Uterus (tissue), 3 donors: ENCODE measurements at regions not wholly inside any gene's neighbourhood (a gene's known extent, or its start where the extent isn't known, plus 50 kb on each side); places are given as distances from the start of the nearest gene placed in this dataset.

Source experiments
- DNase-seq, 2 donors: peaks; one replicate each; pipeline ENCODE4 v3.0.0-alpha.2; 2019 to 2020
- H3K27ac ChIP-seq, 2 donors: fragments of 200-600 bp; sonication (generic); 1 replicate in 1 of 2; 2 replicates in 1 of 2; pipeline ENCODE4 v1.5.1; 2016 to 2018
- H3K27me3 ChIP-seq, 2 donors: fragments of 200-600 bp; sonication (generic); one replicate each; pipeline ENCODE4 v1.5.1; 2018 to 2019; ENCODE audit warnings: control low read depth in 1 of 2
- H3K36me3 ChIP-seq, 2 donors: fragments of 200-600 bp; sonication (generic); one replicate each; pipeline ENCODE4 v1.5.1; 2019; ENCODE audit warnings: control low read depth in 1 of 2
- H3K4me1 ChIP-seq, 2 donors: fragments of 200-600 bp; sonication (generic); one replicate each; pipeline ENCODE4 v1.5.1; 2018 to 2019; ENCODE audit warnings: control low read depth in 1 of 2
- H3K4me3 ChIP-seq, 2 donors: fragments of 200-600 bp; sonication (generic); 1 replicate in 1 of 2; 2 replicates in 1 of 2; pipeline ENCODE4 v1.5.1; 2018 to 2019; ENCODE audit warnings: mild to moderate bottlenecking in 1 of 2
- H3K9me3 ChIP-seq, 2 donors: fragments of 200-600 bp; sonication (generic); one replicate each; pipeline ENCODE4 v1.5.1; 2019; ENCODE audit warnings: control low read depth in 1 of 2
- POLR2A ChIP-seq, 2 donors: fragments of 450-650 bp; IDR thresholded peaks; one replicate each; pipeline ENCODE4 v1.6.1; 2016; ENCODE audit warnings: antibody characterized with exemption in 2 of 2, mild to moderate bottlenecking in 1 of 2, moderate library complexity in 1 of 2
- intact Hi-C: fragments of 100-400 bp; cut with DNase I; formaldehyde crosslinking; loops from one replicate; pipeline ENCODE4 v1.15.1; 2023; ENCODE audit warnings: low total_unique reads
- TF ChIP-seq, protein P1 (sequence below), 4 experiments: fragments of 200-600 bp in 2 of 4; fragments of 450-650 bp in 2 of 4; sonication (generic) in 2 of 4; IDR thresholded peaks; one replicate each; pipeline ENCODE4 v1.5.1; 2016 to 2019; ENCODE audit warnings: antibody characterized with exemption in 4 of 4, mild to moderate bottlenecking in 2 of 4, moderate library complexity in 1 of 4
- donor health status: DM: yes; HTN: yes; CAD: no.

- intact Hi-C loops: no loop called here
- TF ChIP-seq POLR2A (IDR thresholded peaks at IDR 0.05): no peak
- TF ChIP-seq, protein P1, sequence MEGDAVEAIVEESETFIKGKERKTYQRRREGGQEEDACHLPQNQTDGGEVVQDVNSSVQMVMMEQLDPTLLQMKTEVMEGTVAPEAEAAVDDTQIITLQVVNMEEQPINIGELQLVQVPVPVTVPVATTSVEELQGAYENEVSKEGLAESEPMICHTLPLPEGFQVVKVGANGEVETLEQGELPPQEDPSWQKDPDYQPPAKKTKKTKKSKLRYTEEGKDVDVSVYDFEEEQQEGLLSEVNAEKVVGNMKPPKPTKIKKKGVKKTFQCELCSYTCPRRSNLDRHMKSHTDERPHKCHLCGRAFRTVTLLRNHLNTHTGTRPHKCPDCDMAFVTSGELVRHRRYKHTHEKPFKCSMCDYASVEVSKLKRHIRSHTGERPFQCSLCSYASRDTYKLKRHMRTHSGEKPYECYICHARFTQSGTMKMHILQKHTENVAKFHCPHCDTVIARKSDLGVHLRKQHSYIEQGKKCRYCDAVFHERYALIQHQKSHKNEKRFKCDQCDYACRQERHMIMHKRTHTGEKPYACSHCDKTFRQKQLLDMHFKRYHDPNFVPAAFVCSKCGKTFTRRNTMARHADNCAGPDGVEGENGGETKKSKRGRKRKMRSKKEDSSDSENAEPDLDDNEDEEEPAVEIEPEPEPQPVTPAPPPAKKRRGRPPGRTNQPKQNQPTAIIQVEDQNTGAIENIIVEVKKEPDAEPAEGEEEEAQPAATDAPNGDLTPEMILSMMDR (IDR thresholded peaks at IDR 0.05): no peak
- H3K4me3 ChIP-seq: no peak overlapping the region
- no peaks in the 10 kb centered on the region for H3K27me3 ChIP-seq
- no peak for DNase-seq
- no peaks in the 10 kb centered on the region for H3K4me1 ChIP-seq
- H3K27ac ChIP-seq: no peak overlapping the region
- H3K36me3 ChIP-seq: no peaks in the 10 kb centered on the region
- H3K9me3 ChIP-seq: no peaks in the 10 kb centered on the region
Measured at GRCh38 chr6:122052346-122052900, 347.0 kb upstream of the HSF2 start.

GRCh38 chr6:122059918-122060317 lies 339.5 kb upstream of the HSF2 start:
- TF ChIP-seq, protein P1 (IDR thresholded peaks at IDR 0.05): no peak
- no peak for TF ChIP-seq POLR2A (IDR thresholded peaks at IDR 0.05)
- Histone ChIP-seq H3K9me3 (no peaks in the 10 kb centered on the region), H3K4me3 (no peak overlapping the region), H3K27ac (no peak overlapping the region), H3K4me1 (no peaks in the 10 kb centered on the region), H3K27me3 (no peaks in the 10 kb centered on the region), H3K36me3 (no peaks in the 10 kb centered on the region)
- intact Hi-C loops: no loop called here
- no peak for DNase-seq

DNA sequence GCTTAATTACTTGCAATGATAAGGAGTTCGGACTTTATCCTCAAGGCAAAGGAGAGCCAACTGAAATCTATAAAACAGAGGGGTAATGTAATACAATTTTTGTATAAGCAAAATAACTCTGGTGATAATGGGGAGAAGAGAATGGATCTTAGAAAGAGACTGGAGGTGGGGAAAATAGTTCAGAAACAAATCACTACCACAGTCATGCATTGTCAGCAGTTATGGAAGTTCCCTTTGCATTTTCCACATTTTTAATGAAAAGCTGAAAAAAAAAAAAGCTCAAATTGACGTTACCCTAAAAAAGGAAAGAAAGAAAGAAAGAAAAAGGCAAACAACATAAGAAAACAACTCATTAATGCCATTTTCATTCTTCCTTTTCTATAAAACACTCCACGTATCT lies 337.6 kb upstream of the HSF2 start:
- TF ChIP-seq, protein P1 (IDR thresholded peaks at IDR 0.05): no peak
- no peak for TF ChIP-seq POLR2A (IDR thresholded peaks at IDR 0.05)
- Histone ChIP-seq H3K27me3 (no peaks in the 10 kb centered on the region), H3K4me1 (no peaks in the 10 kb centered on the region), H3K9me3 (no peaks in the 10 kb centered on the region), H3K36me3 (no peaks in the 10 kb centered on the region), H3K27ac (no peak overlapping the region), H3K4me3 (no peak overlapping the region)
- DNase-seq: no peak
- intact Hi-C loops: no loop called here

- H3K4me1 ChIP-seq: no peaks in the 10 kb centered on the region
- H3K27me3 ChIP-seq: no peaks in the 10 kb centered on the region
- H3K9me3 ChIP-seq: no peaks in the 10 kb centered on the region
- H3K4me3 ChIP-seq: no peak overlapping the region
- TF ChIP-seq, protein P1 (IDR thresholded peaks at IDR 0.05): no peak
- TF ChIP-seq POLR2A (IDR thresholded peaks at IDR 0.05): no peak
- no peak overlapping the region for H3K27ac ChIP-seq
- no peak for DNase-seq
- H3K36me3 ChIP-seq: no peaks in the 10 kb centered on the region
- intact Hi-C loops: no loop called here
Measured at GRCh38 chr6:122063076-122063475, 336.4 kb upstream of the HSF2 start.

GRCh38 chr6:122063761-122064160 lies 335.7 kb upstream of the HSF2 start:
- Histone ChIP-seq H3K27ac (no peak overlapping the region), H3K4me3 (no peak overlapping the region), H3K27me3 (no peaks in the 10 kb centered on the region), H3K4me1 (no peaks in the 10 kb centered on the region), H3K9me3 (no peaks in the 10 kb centered on the region), H3K36me3 (no peaks in the 10 kb centered on the region)
- TF ChIP-seq POLR2A (IDR thresholded peaks at IDR 0.05): no peak
- TF ChIP-seq, protein P1 (IDR thresholded peaks at IDR 0.05): no peak
- intact Hi-C loops: no loop called here
- DNase-seq: no peak
